OCI-LY7 (cell line): ENCODE measurements at regions not wholly inside any gene's neighbourhood (a gene's known extent, or its start where the extent isn't known, plus 50 kb on each side); places are given as distances from the start of the nearest gene placed in this dataset.

Source experiments
- BruUV-seq: library from RNA; stranded (reverse); fragments of 400-500 nt; replicated peaks from 2 replicates; lab custom pipeline; 2021; lab: Mats Ljungman, UMichigan
- CTCF ChIA-PET: fragments of 300-600 bp; sonication (Branson Sonifier 250); formaldehyde crosslinking; loops from one replicate; lab custom pipeline; 2022; ENCODE audit warnings: antibody characterized with exemption; ENCODE audit not compliant: unreplicated experiment; lab: Charles Lee
- POLR2A ChIA-PET: fragments of 300-600 bp; sonication (Branson Sonifier 250); formaldehyde crosslinking; loops from one replicate; lab custom pipeline; 2022; ENCODE audit warnings: antibody characterized with exemption; lab: Charles Lee
- DNase-seq: peaks from one replicate; pipeline ENCODE4 v3.0.0-alpha.2; 2015; ENCODE audit warnings: low spot score
- H2AFZ ChIP-seq: fragments of 200-600 bp; sonication (generic), shearing (Covaris generic); 2 replicates; pipeline ENCODE4 v1.6.1; 2014; ENCODE audit warnings: mild to moderate bottlenecking, antibody characterized with exemption, low read length, moderate library complexity
- H3K27ac ChIP-seq: fragments of 200-600 bp; sonication (generic); 2 replicates; pipeline ENCODE4 v1.5.1; 2014; ENCODE audit warnings: mixed run types, low read depth, mild to moderate bottlenecking, moderate library complexity, low read length, inconsistent platforms; ENCODE audit not compliant: poor library complexity, severe bottlenecking
- H3K36me3 ChIP-seq: fragments of 200-600 bp; sonication (generic); 2 replicates; pipeline ENCODE4 v1.6.1; 2014; ENCODE audit warnings: mild to moderate bottlenecking, antibody characterized with exemption, low read length, moderate library complexity, mixed read lengths; ENCODE audit not compliant: insufficient read depth
- H3K4me1 ChIP-seq: fragments of 200-600 bp; sonication (generic); 2 replicates; pipeline ENCODE4 v1.5.1; 2014; ENCODE audit warnings: mild to moderate bottlenecking, low read length; ENCODE audit not compliant: insufficient read depth, poor library complexity, severe bottlenecking
- H3K4me2 ChIP-seq: fragments of 200-600 bp; sonication (generic); 2 replicates; pipeline ENCODE4 v1.6.1; 2014; ENCODE audit warnings: mild to moderate bottlenecking, low read length
- H3K4me3 ChIP-seq: fragments of 200-600 bp; sonication (generic); 2 replicates; pipeline ENCODE4 v1.5.1; 2014; ENCODE audit warnings: mild to moderate bottlenecking, low read depth, low read length; ENCODE audit not compliant: poor library complexity, severe bottlenecking
- H3K79me2 ChIP-seq: fragments of 200-600 bp; sonication (generic); 2 replicates; pipeline ENCODE4 v1.6.1; 2016; ENCODE audit warnings: low read depth, mild to moderate bottlenecking, low read length, moderate library complexity, mixed read lengths; ENCODE audit not compliant: insufficient read depth
- H3K9me2 ChIP-seq: fragments of 200-600 bp; sonication (generic); 2 replicates; pipeline ENCODE4 v1.6.1; 2016; ENCODE audit warnings: mild to moderate bottlenecking, low read length, mixed read lengths; ENCODE audit not compliant: insufficient read depth
- H3K9me3 ChIP-seq: fragments of 200-600 bp; sonication (generic); 2 replicates; pipeline ENCODE4 v1.6.1; 2014; ENCODE audit warnings: mild to moderate bottlenecking, mixed run types, low read length, mixed read lengths
- H4K20me1 ChIP-seq: fragments of 200-600 bp; sonication (generic); 2 replicates; pipeline ENCODE4 v1.6.1; 2014; ENCODE audit warnings: mild to moderate bottlenecking, antibody characterized with exemption, low read length, moderate library complexity, mixed read lengths; ENCODE audit not compliant: insufficient read depth
- EZH2phosphoT487 ChIP-seq: fragments of 200-600 bp; sonication (generic); IDR thresholded peaks from 2 replicates; pipeline ENCODE4 v1.6.1; 2018; ENCODE audit warnings: low read depth, borderline replicate concordance, mild to moderate bottlenecking, mixed run types, antibody characterized with exemption, low read length, moderate library complexity, mixed read lengths
- intact Hi-C: fragments of 100-400 bp; cut with micrococcal nuclease; formaldehyde crosslinking; loops from one replicate; pipeline ENCODE4 v1.10.0; 2022; ENCODE audit not compliant: unreplicated experiment
- TF ChIP-seq, protein P1 (sequence below): fragments of 200-600 bp; sonication (generic); conservative IDR thresholded peaks from 2 replicates; pipeline ENCODE4 v1.5.1; 2014; ENCODE audit warnings: mild to moderate bottlenecking, antibody characterized with exemption, low read length, moderate library complexity, mixed read lengths

GRCh38 chr1:91073299-91073698 is 51.5 kb upstream of the ZNF644 start:
- no peaks in the 10 kb centered on the region for H4K20me1 ChIP-seq
- intact Hi-C loops = no loop called here
- H3K79me2 ChIP-seq = no peaks in the 10 kb centered on the region
- no peaks in the 10 kb centered on the region for H3K9me2 ChIP-seq
- BruUV-seq = no TSS peak
- ChIA-PET CTCF (no interaction called here), POLR2A (interaction anchor here (0.6 to 0.7 kb wide), 2 partner anchors 109 to 903 kb away, joined by 3 to 4 read pairs; no protein-coding TSS in a partner anchor)
- TF ChIP-seq, protein P1, sequence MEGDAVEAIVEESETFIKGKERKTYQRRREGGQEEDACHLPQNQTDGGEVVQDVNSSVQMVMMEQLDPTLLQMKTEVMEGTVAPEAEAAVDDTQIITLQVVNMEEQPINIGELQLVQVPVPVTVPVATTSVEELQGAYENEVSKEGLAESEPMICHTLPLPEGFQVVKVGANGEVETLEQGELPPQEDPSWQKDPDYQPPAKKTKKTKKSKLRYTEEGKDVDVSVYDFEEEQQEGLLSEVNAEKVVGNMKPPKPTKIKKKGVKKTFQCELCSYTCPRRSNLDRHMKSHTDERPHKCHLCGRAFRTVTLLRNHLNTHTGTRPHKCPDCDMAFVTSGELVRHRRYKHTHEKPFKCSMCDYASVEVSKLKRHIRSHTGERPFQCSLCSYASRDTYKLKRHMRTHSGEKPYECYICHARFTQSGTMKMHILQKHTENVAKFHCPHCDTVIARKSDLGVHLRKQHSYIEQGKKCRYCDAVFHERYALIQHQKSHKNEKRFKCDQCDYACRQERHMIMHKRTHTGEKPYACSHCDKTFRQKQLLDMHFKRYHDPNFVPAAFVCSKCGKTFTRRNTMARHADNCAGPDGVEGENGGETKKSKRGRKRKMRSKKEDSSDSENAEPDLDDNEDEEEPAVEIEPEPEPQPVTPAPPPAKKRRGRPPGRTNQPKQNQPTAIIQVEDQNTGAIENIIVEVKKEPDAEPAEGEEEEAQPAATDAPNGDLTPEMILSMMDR = no peak
- no peak for TF ChIP-seq EZH2phosphoT487
- H3K4me2 ChIP-seq = no peak overlapping the region
- H3K27ac ChIP-seq = no peak overlapping the region
- H3K36me3 ChIP-seq = no peaks in the 10 kb centered on the region
- H3K4me3 ChIP-seq = no peak overlapping the region
- no peak for DNase-seq
- H3K4me1 ChIP-seq = no peaks in the 10 kb centered on the region
- H3K9me3 ChIP-seq = no peaks in the 10 kb centered on the region
- H2AFZ ChIP-seq = no peak overlapping the region

GRCh38 chr1:91071838-91072237 is 50.0 kb upstream of the ZNF644 start:
- Histone ChIP-seq H3K4me1 (no peaks in the 10 kb centered on the region), H3K79me2 (no peaks in the 10 kb centered on the region), H4K20me1 (no peaks in the 10 kb centered on the region), H3K4me3 (no peak overlapping the region), H3K9me3 (no peaks in the 10 kb centered on the region; the same call in 1 of the 2 replicates), H3K9me2 (no peaks in the 10 kb centered on the region), H3K36me3 (no peaks in the 10 kb centered on the region), H2AFZ (no peak overlapping the region), H3K27ac (no peak overlapping the region), H3K4me2 (no peak overlapping the region)
- DNase-seq = no peak
- ChIA-PET POLR2A (no interaction called here), CTCF (no interaction called here)
- BruUV-seq = no TSS peak
- no peak for TF ChIP-seq EZH2phosphoT487
- TF ChIP-seq, protein P1 = no peak
- intact Hi-C loops = no loop called here
